Colonic mucosa (tissue), 4 donors: ENCODE measurements at regions not wholly inside any gene's neighbourhood (a gene's known extent, or its start where the extent isn't known, plus 50 kb on each side); places are given as distances from the start of the nearest gene placed in this dataset.
"Not testable (repeated sequence)": the region's sequence is repeated elsewhere in the genome, so short reads cannot be mapped to it uniquely, and the experiment has no call there.

Source experiments
- DNase-seq: peaks from one replicate; pipeline ENCODE4 v3.0.0-alpha.2; 2020
- H3K27ac ChIP-seq: fragments of 200-600 bp; one replicate; pipeline ENCODE4 v1.8.0; 2021
- H3K27me3 ChIP-seq: fragments of 200-600 bp; one replicate; pipeline ENCODE4 v1.8.0; 2021
- H3K36me3 ChIP-seq: fragments of 200-600 bp; one replicate; pipeline ENCODE4 v1.8.0; 2021
- H3K4me1 ChIP-seq: fragments of 200-600 bp; one replicate; pipeline ENCODE4 v1.8.0; 2021; ENCODE audit warnings: mild to moderate bottlenecking
- H3K4me3 ChIP-seq: fragments of 200-600 bp; one replicate; pipeline ENCODE4 v1.8.0; 2021
- H3K9ac ChIP-seq, 2 donors: one replicate each; pipeline ENCODE4 v1.7.0; 2013; ENCODE audit warnings: control low read depth in 2 of 2, low read depth in 2 of 2, low read length in 2 of 2
- H3K9me3 ChIP-seq: fragments of 200-600 bp; one replicate; pipeline ENCODE4 v1.8.0; 2021
- CTCF ChIP-seq: fragments of 200-600 bp; IDR thresholded peaks from one replicate; pipeline ENCODE4 v1.8.0; 2022; ENCODE audit warnings: antibody characterized with exemption, mild to moderate bottlenecking
- intact Hi-C: fragments of 100-400 bp; cut with DNase I; formaldehyde crosslinking; loops from one replicate; pipeline ENCODE4 v1.14.1; 2022
- donor health status: healthy.
- donor health status: DM: no; HTN: no; CAD: no.
- donor health status: DM: no; HTN: no; CAD: no.

- no peak overlapping the region for H3K27ac ChIP-seq
- intact Hi-C loops, result no loop called here
- no peaks in the 10 kb centered on the region for H3K36me3 ChIP-seq
- H3K9me3 ChIP-seq, result no peaks in the 10 kb centered on the region
- H3K4me1 ChIP-seq, result no peaks in the 10 kb centered on the region
- H3K27me3 ChIP-seq, result no peaks in the 10 kb centered on the region
- H3K9ac ChIP-seq, result no peak overlapping the region
- H3K4me3 ChIP-seq, result no peak overlapping the region
- TF ChIP-seq CTCF, result no peak
- no peak for DNase-seq
Observed at GRCh38 chr1:166638137-166638536, 201.1 kb upstream of the POGK start.

GRCh38 chr1:166657228-166657627 lies 182.0 kb upstream of the POGK start:
- H3K9ac ChIP-seq, DNase-seq, H3K27me3 ChIP-seq, H3K27ac ChIP-seq, H3K4me1 ChIP-seq, intact Hi-C loops, H3K36me3 ChIP-seq, H3K4me3 ChIP-seq, H3K9me3 ChIP-seq: not testable (repeated sequence)

GRCh38 chr1:166666790-166667189 lies 172.5 kb upstream of the POGK start:
- H3K4me3 ChIP-seq, H3K4me1 ChIP-seq, H3K27ac ChIP-seq, H3K27me3 ChIP-seq, H3K9ac ChIP-seq, intact Hi-C loops, H3K36me3 ChIP-seq, H3K9me3 ChIP-seq, DNase-seq: not testable (repeated sequence)

GRCh38 chr1:166667600-166667999 lies 171.7 kb upstream of the POGK start:
- H3K9me3 ChIP-seq, DNase-seq, H3K36me3 ChIP-seq, H3K4me3 ChIP-seq, intact Hi-C loops, H3K9ac ChIP-seq, H3K4me1 ChIP-seq, H3K27ac ChIP-seq, H3K27me3 ChIP-seq: not testable (repeated sequence)

- intact Hi-C loops, result no loop called here
- DNase-seq, result no peak
- Histone ChIP-seq H3K4me1 (no peaks in the 10 kb centered on the region), H3K9me3 (no peaks in the 10 kb centered on the region), H3K9ac (no peak overlapping the region), H3K36me3 (no peaks in the 10 kb centered on the region), H3K4me3 (no peak overlapping the region), H3K27me3 (no peaks in the 10 kb centered on the region), H3K27ac (no peak overlapping the region)
- TF ChIP-seq CTCF, result no peak
Observed at GRCh38 chr1:166671627-166672026, 167.6 kb upstream of the POGK start.

GRCh38 chr1:166673722-166674121 lies 165.6 kb upstream of the POGK start:
- H3K27me3 ChIP-seq, result no peaks in the 10 kb centered on the region
- H3K4me3 ChIP-seq, result no peak overlapping the region
- intact Hi-C loops, result no loop called here
- no peak for TF ChIP-seq CTCF
- H3K36me3 ChIP-seq, result no peaks in the 10 kb centered on the region
- H3K9me3 ChIP-seq, result no peaks in the 10 kb centered on the region
- no peak overlapping the region for H3K9ac ChIP-seq
- H3K27ac ChIP-seq, result no peak overlapping the region
- no peaks in the 10 kb centered on the region for H3K4me1 ChIP-seq
- no peak for DNase-seq

- H3K36me3 ChIP-seq, result no peaks in the 10 kb centered on the region
- intact Hi-C loops, result no loop called here
- no peak for TF ChIP-seq CTCF
- H3K27ac ChIP-seq, result no peak overlapping the region
- no peak overlapping the region for H3K9ac ChIP-seq
- H3K4me1 ChIP-seq, result no peaks in the 10 kb centered on the region
- no peaks in the 10 kb centered on the region for H3K9me3 ChIP-seq
- no peak for DNase-seq
- H3K4me3 ChIP-seq, result no peak overlapping the region
- no peaks in the 10 kb centered on the region for H3K27me3 ChIP-seq
Observed at GRCh38 chr1:166675213-166675612, 164.1 kb upstream of the POGK start.
